PC-3 (cell line): ENCODE measurements at regions not wholly inside any gene's neighbourhood (a gene's known extent, or its start where the extent isn't known, plus 50 kb on each side); places are given as distances from the start of the nearest gene placed in this dataset.
A peak's percentile ranks its signal among the peaks of the same experiment; 100 is the strongest.

Source experiments
- ATAC-seq: fragments of 200-7000 bp; cut with Tn5 transposase; 2 replicates; pipeline ENCODE4 v1.9.1; 2020; ENCODE audit warnings: mild to moderate bottlenecking, moderate library complexity
- BruUV-seq: library from RNA; stranded (reverse); fragments of 400-500 nt; replicated peaks from 2 replicates; lab custom pipeline; 2021; lab: Mats Ljungman, UMichigan
- CTCF ChIA-PET: fragments of 300-600 bp; sonication (Branson Sonifier 250); formaldehyde crosslinking; loops from one replicate; lab custom pipeline; 2022; ENCODE audit warnings: antibody characterized with exemption; lab: Charles Lee
- POLR2A ChIA-PET: fragments of 300-600 bp; sonication (Branson Sonifier 250); formaldehyde crosslinking; loops from one replicate; lab custom pipeline; 2022; ENCODE audit warnings: antibody characterized with exemption; ENCODE audit not compliant: unreplicated experiment; lab: Charles Lee
- DNase-seq: peaks from one replicate; pipeline ENCODE4 v3.0.0-alpha.2; 2015
- H2AFZ ChIP-seq: fragments of 300-600 bp; sonication (generic); 2 replicates; pipeline ENCODE4 v1.6.0; 2016; ENCODE audit warnings: antibody characterized with exemption, low read length
- H3F3A ChIP-seq: fragments of 300-600 bp; sonication (generic); one replicate; pipeline ENCODE4 v1.6.0; 2017; ENCODE audit warnings: antibody characterized with exemption, low read length, control low read depth, mild to moderate bottlenecking; ENCODE audit not compliant: unreplicated experiment
- H3K27ac ChIP-seq: fragments of 300-600 bp; sonication (generic); 2 replicates; pipeline ENCODE4 v1.5.1; 2016; ENCODE audit warnings: mild to moderate bottlenecking, low read length
- H3K27me3 ChIP-seq: fragments of 300-600 bp; sonication (generic); 2 replicates; pipeline ENCODE4 v1.6.1; 2016; ENCODE audit warnings: low read length, mixed read lengths
- H3K36me3 ChIP-seq: fragments of 300-600 bp; sonication (generic); 2 replicates; pipeline ENCODE4 v1.6.1; 2016; ENCODE audit warnings: low read depth, mixed run types, low read length, mixed read lengths
- H3K4me1 ChIP-seq: fragments of 300-600 bp; sonication (generic); 2 replicates; pipeline ENCODE4 v1.5.1; 2016; ENCODE audit warnings: low read length; ENCODE audit not compliant: insufficient read depth
- H3K4me2 ChIP-seq: fragments of 300-600 bp; sonication (generic); 2 replicates; pipeline ENCODE4 v1.6.0; 2016; ENCODE audit warnings: low read length
- H3K4me3 ChIP-seq: fragments of 300-600 bp; sonication (generic); 2 replicates; pipeline ENCODE4 v1.5.1; 2016; ENCODE audit warnings: mild to moderate bottlenecking, low read length, mixed read lengths
- H3K79me2 ChIP-seq: fragments of 300-600 bp; sonication (generic); 2 replicates; pipeline ENCODE4 v1.6.1; 2017; ENCODE audit warnings: low read length, mixed read lengths
- H3K9ac ChIP-seq: fragments of 300-600 bp; sonication (generic); 2 replicates; pipeline ENCODE4 v1.6.0; 2016; ENCODE audit warnings: mild to moderate bottlenecking, low read length
- H3K9me2 ChIP-seq: fragments of 300-600 bp; sonication (generic); replicated peaks from 2 replicates; pipeline ENCODE4 v1.6.1; 2016; ENCODE audit warnings: mixed run types, low read length, mixed read lengths
- H3K9me3 ChIP-seq: fragments of 300-600 bp; sonication (generic); 2 replicates; pipeline ENCODE4 v1.6.1; 2016; ENCODE audit warnings: low read length, mixed read lengths
- H4K20me1 ChIP-seq: fragments of 300-600 bp; sonication (generic); 2 replicates; pipeline ENCODE4 v1.6.1; 2016; ENCODE audit warnings: low read length, mixed read lengths
- CTCF ChIP-seq: fragments of 300-600 bp; sonication (generic); conservative IDR thresholded peaks from 2 replicates; pipeline ENCODE4 v1.5.1; 2017; ENCODE audit warnings: antibody characterized with exemption, low read depth, mild to moderate bottlenecking, low read length
- EZH2 ChIP-seq: fragments of 300-600 bp; sonication (generic); IDR thresholded peaks from one replicate; pipeline ENCODE4 v1.6.1; 2017; ENCODE audit warnings: antibody characterized with exemption, mild to moderate bottlenecking, low read length; ENCODE audit not compliant: unreplicated experiment
- EZH2phosphoT487 ChIP-seq: fragments of 300-600 bp; sonication (generic); IDR thresholded peaks from 2 replicates; pipeline ENCODE4 v1.6.1; 2018; ENCODE audit warnings: mild to moderate bottlenecking, antibody characterized with exemption, low read length, borderline replicate concordance
- intact Hi-C: fragments of 100-400 bp; cut with micrococcal nuclease; formaldehyde crosslinking; loops from 2 replicates; pipeline ENCODE4 v1.9.0; 2023

GRCh38 chr1:19559641-19560040 lies 74.3 kb upstream of the CAPZB start:
- no peaks in the 10 kb centered on the region; the same call in 1 of the 2 replicates for H3K4me1 ChIP-seq
- H3K9me2 ChIP-seq = no peaks in the 10 kb centered on the region
- H3K4me2 ChIP-seq = no peak overlapping the region
- H3F3A ChIP-seq = no peaks in the 10 kb centered on the region
- peak; percentile 27; the same call in 1 of the 2 replicates for ATAC-seq
- H3K9ac ChIP-seq = no peak overlapping the region
- TF ChIP-seq EZH2 (no peak), EZH2phosphoT487 (no peak), CTCF (no peak)
- H3K79me2 ChIP-seq = no peaks in the 10 kb centered on the region
- H2AFZ ChIP-seq = no peak overlapping the region
- H3K36me3 ChIP-seq = no peaks in the 10 kb centered on the region
- no TSS peak for BruUV-seq
- H3K9me3 ChIP-seq = no peaks in the 10 kb centered on the region
- no peaks in the 10 kb centered on the region for H4K20me1 ChIP-seq
- no peaks in the 10 kb centered on the region for H3K27me3 ChIP-seq
- ChIA-PET CTCF (no interaction called here), POLR2A (interaction anchor here (0.7 kb wide), 1 partner anchor 23 kb away, joined by 6 read pairs; no protein-coding TSS in a partner anchor)
- H3K27ac ChIP-seq = no peak overlapping the region
- H3K4me3 ChIP-seq = no peak overlapping the region
- intact Hi-C loops = no loop called here
- DNase-seq = peak; percentile 51

DNA sequence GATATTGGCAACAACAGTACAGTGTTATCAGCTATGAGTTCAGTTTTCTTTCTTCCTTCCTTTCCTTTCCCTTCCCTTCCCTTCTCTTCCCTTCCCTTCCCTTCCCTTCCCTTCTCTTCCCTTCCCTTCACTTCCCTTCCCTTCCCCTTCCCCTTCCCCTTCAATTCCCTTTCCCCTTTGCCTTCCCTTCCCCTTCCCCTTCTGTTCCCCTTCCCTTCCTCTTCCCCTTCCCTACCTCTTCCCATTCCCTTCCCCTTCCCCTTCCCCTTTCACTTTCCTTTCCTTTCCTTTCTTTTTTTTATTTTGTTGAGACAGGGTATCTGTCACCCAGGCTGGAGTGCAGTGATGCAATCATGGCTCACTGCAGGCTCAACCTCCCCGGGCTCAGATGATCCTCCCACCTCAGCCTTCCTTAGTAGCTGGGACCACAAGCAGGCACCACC lies 72.3 kb upstream of the CAPZB start:
- TF ChIP-seq EZH2phosphoT487 (no peak), EZH2 (no peak), CTCF (no peak)
- DNase-seq = peak; percentile 3
- Histone ChIP-seq H4K20me1 (no peaks in the 10 kb centered on the region), H3K27me3 (no peaks in the 10 kb centered on the region), H3K79me2 (no peaks in the 10 kb centered on the region), H3K4me3 (no peak overlapping the region), H3K9ac (no peak overlapping the region), H3K4me1 (no peaks in the 10 kb centered on the region; the same call in 1 of the 2 replicates), H3K9me3 (no peaks in the 10 kb centered on the region), H3K36me3 (no peaks in the 10 kb centered on the region), H3K27ac (no peak overlapping the region), H3K9me2 (no peaks in the 10 kb centered on the region), H3K4me2 (no peak overlapping the region), H2AFZ (no peak overlapping the region), H3F3A (no peaks in the 10 kb centered on the region)
- ChIA-PET CTCF (interaction anchor here (0.6 kb wide), 1 partner anchor 195 kb away, joined by 3 read pairs; no protein-coding TSS in a partner anchor), POLR2A (no interaction called here)
- no peak for ATAC-seq
- intact Hi-C loops = no loop called here
- BruUV-seq = no TSS peak

GRCh38 chr1:19554090-19554489 lies 68.8 kb upstream of the CAPZB start:
- no peak overlapping the region for H3K27ac ChIP-seq
- H2AFZ ChIP-seq = no peak overlapping the region
- no peaks in the 10 kb centered on the region for H4K20me1 ChIP-seq
- no peaks in the 10 kb centered on the region for H3K9me3 ChIP-seq
- H3K36me3 ChIP-seq = no peaks in the 10 kb centered on the region
- ChIA-PET CTCF (no interaction called here), POLR2A (no interaction called here)
- intact Hi-C loops = no loop called here
- H3K9ac ChIP-seq = no peak overlapping the region
- BruUV-seq = no TSS peak
- H3K4me3 ChIP-seq = no peak overlapping the region
- no peaks in the 10 kb centered on the region for H3K4me1 ChIP-seq
- ATAC-seq = no peak
- H3K9me2 ChIP-seq = no peaks in the 10 kb centered on the region
- H3K27me3 ChIP-seq = no peaks in the 10 kb centered on the region
- TF ChIP-seq CTCF = no peak
- TF ChIP-seq EZH2phosphoT487 = no peak
- no peak for TF ChIP-seq EZH2
- no peak overlapping the region for H3K4me2 ChIP-seq
- no peaks in the 10 kb centered on the region for H3K79me2 ChIP-seq
- H3F3A ChIP-seq = no peaks in the 10 kb centered on the region
- DNase-seq = no peak
